Stomach (tissue), 8 donors: ENCODE measurements at regions not wholly inside any gene's neighbourhood (a gene's known extent, or its start where the extent isn't known, plus 50 kb on each side); places are given as distances from the start of the nearest gene placed in this dataset.

ENCODE experiments used
- DNase-seq, 2 donors: peaks; one replicate each; pipeline versions ENCODE4 v3.0.0 to v3.0.0-alpha.2; 2013 to 2019
- H3K27ac ChIP-seq, 5 donors: fragments of 200-600 bp in 4 of 5; sonication (generic) in 4 of 5; one replicate each; pipeline ENCODE4 v1.5.1; 2013 to 2019; ENCODE audit warnings: mild to moderate bottlenecking in 1 of 5, moderate library complexity in 1 of 5
- H3K27me3 ChIP-seq, 3 donors: fragments of 200-600 bp; sonication (generic); one replicate each; pipeline ENCODE4 v1.5.1; 2017 to 2019; ENCODE audit warnings: mixed run types in 1 of 3
- H3K36me3 ChIP-seq, 4 donors: fragments of 200-600 bp; sonication (generic); 1 replicate in 3 of 4; 2 replicates in 1 of 4; pipeline ENCODE4 v1.5.1; 2016 to 2019
- H3K4me1 ChIP-seq, 4 donors: fragments of 200-600 bp; sonication (generic); one replicate each; pipeline ENCODE4 v1.5.1; 2016 to 2019
- H3K4me3 ChIP-seq, 4 donors: fragments of 200-600 bp; sonication (generic) in 3 of 4; one replicate each; pipeline ENCODE4 v1.5.1; 2016 to 2019; ENCODE audit warnings: mild to moderate bottlenecking in 1 of 4
- H3K9me3 ChIP-seq, 4 donors: fragments of 200-600 bp; sonication (generic); one replicate each; pipeline ENCODE4 v1.5.1; 2016 to 2019
- EP300 ChIP-seq: sonication (generic); formaldehyde crosslinking; IDR thresholded peaks from one replicate; pipeline ENCODE4 v1.6.1; 2017; ENCODE audit warnings: antibody characterized with exemption
- POLR2A ChIP-seq, 4 donors: fragments of 450-650 bp; IDR thresholded peaks; one replicate each; pipeline ENCODE4 v1.6.1; 2016; ENCODE audit warnings: antibody characterized with exemption in 4 of 4, control low read depth in 2 of 4, mild to moderate bottlenecking in 1 of 4, moderate library complexity in 1 of 4
- POLR2AphosphoS5 ChIP-seq, 3 donors: sonication (generic); formaldehyde crosslinking; IDR thresholded peaks; one replicate each; pipeline ENCODE4 v1.6.1; 2016; ENCODE audit warnings: antibody characterized with exemption in 3 of 3
- WGBS, 5 donors: extraction: QIAGEN DNeasy Blood & Tissue Kit in 3 of 5; methylation state at CpG; one replicate each; pipeline versions ENCODE4 v1.1.5 to v1.1.7; 2013 to 2018; 5-methylcytosine and 5-hydroxymethylcytosine counted together
- intact Hi-C: fragments of 100-400 bp; cut with DNase I; formaldehyde crosslinking; loops from one replicate; pipeline ENCODE4 v1.15.1; 2023; ENCODE audit warnings: low total_unique reads
- TF ChIP-seq, protein P1 (sequence below), 7 experiments: fragments of 450-650 bp in 4 of 7; fragments of 200-600 bp in 3 of 7; sonication (generic) in 3 of 7; IDR thresholded peaks; one replicate each; pipeline ENCODE4 v1.5.1; 2016 to 2019; ENCODE audit warnings: antibody characterized with exemption in 7 of 7, control low read depth in 2 of 7, mild to moderate bottlenecking in 1 of 7
- donor health status: healthy with polysubstance abuse.
- donor health status: Bipolar disorder and iron deficiency.
- donor health status: healthy.

DNA sequence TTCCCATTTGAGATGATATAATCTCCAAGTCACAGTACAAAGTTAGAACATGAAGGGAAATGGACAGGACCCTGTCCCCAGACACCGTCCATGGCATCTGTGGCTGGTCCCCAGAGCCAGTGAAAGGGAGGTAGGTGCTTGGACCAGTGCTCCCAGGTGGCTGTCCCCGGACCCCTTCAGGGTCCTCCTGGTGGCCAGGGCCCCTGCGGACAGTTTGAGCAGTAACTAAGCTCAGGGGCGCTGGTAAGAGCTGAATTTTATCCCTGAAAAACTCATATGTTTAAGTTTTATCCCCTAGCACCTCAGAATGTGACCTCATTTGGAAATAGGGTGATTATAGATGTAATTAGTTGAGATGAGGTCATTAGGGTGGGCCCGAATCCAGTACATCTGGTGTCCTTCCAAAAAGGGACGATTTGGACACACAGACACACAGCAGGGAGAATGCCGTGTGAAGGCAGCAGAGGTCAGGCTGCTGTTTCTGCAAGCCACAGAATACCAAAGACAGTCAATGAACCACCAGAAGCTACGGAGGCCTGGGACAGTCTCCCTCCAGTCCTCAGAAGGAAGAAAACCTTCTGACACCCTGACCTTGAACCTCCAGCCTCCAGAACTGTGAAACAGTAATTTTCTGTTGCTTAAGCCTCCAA lies 185.0 kb downstream of the ATPSCKMT start:
- 62 to 76% (median 76%) methylated on average over 8 of the region's 8 CpGs for WGBS, 5 donors
- H3K27me3 ChIP-seq = no peaks in the 10 kb centered on the region
- no peak for DNase-seq
- intact Hi-C loops = no loop called here
- TF ChIP-seq, protein P1, sequence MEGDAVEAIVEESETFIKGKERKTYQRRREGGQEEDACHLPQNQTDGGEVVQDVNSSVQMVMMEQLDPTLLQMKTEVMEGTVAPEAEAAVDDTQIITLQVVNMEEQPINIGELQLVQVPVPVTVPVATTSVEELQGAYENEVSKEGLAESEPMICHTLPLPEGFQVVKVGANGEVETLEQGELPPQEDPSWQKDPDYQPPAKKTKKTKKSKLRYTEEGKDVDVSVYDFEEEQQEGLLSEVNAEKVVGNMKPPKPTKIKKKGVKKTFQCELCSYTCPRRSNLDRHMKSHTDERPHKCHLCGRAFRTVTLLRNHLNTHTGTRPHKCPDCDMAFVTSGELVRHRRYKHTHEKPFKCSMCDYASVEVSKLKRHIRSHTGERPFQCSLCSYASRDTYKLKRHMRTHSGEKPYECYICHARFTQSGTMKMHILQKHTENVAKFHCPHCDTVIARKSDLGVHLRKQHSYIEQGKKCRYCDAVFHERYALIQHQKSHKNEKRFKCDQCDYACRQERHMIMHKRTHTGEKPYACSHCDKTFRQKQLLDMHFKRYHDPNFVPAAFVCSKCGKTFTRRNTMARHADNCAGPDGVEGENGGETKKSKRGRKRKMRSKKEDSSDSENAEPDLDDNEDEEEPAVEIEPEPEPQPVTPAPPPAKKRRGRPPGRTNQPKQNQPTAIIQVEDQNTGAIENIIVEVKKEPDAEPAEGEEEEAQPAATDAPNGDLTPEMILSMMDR (IDR thresholded peaks at IDR 0.05) = no peak
- no peak for TF ChIP-seq POLR2AphosphoS5 (IDR thresholded peaks at IDR 0.05)
- H3K27ac ChIP-seq = no peak overlapping the region
- H3K36me3 ChIP-seq = no peaks in the 10 kb centered on the region
- peaks cover 0 to 5% (median 2%) of the 10 kb centered on the region in 4 donors for H3K9me3 ChIP-seq
- no peaks in the 10 kb centered on the region for H3K4me1 ChIP-seq
- no peak overlapping the region for H3K4me3 ChIP-seq

DNA sequence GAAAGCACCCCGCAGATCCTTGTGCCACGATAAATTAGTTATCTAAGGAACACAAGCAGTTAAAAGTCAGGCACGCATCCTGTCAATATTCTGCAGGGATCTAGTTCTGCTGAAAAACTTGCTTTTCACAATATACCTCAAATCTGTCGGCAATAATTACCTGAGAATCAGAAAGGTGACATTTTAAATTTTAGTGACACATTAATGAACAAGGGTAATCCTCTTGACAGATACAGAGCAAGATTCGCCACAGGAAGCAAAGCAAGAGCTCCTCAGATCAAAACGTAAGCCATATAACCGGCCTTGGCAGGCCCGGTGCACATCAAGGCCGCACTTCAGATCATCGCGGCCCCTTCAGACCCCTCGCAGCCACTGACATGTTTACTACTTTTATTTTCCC lies 185.7 kb downstream of the ATPSCKMT start:
- Histone ChIP-seq H3K27me3 (no peaks in the 10 kb centered on the region), H3K4me1 (no peaks in the 10 kb centered on the region), H3K36me3 (no peaks in the 10 kb centered on the region), H3K4me3 (no peak overlapping the region), H3K9me3 (peaks cover 0 to 5% (median 2%) of the 10 kb centered on the region in 4 donors), H3K27ac (no peak overlapping the region)
- no peak for DNase-seq
- 73 to 85% (median 80%) methylated on average over 12 of the region's 12 CpGs for WGBS, 5 donors
- intact Hi-C loops = no loop called here
- TF ChIP-seq, protein P1 (IDR thresholded peaks at IDR 0.05) = no peak
- no peak for TF ChIP-seq POLR2AphosphoS5 (IDR thresholded peaks at IDR 0.05)
- no peak for TF ChIP-seq EP300

DNA sequence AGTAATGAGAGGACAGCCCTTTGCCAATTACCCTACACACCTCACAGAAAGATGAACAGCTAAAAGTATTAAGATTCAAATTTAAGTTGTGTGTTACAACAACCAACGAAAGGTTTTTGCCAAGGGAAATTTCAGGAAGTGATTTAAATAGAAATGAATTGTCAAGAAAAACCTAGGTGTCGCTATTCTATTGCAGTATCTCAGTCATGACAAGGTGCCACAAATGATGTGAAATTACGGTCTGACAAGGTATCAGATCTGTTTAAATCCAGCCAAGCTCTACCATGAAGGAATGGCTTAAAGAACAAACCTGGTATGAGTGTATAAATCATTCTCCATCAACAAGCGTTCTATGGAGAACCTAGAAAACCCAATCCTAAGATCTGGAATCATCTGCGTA lies 189.7 kb downstream of the ATPSCKMT start:
- WGBS, 5 donors = 80 to 86% (median 83%) methylated on average over 5 of the region's 5 CpGs

DNA sequence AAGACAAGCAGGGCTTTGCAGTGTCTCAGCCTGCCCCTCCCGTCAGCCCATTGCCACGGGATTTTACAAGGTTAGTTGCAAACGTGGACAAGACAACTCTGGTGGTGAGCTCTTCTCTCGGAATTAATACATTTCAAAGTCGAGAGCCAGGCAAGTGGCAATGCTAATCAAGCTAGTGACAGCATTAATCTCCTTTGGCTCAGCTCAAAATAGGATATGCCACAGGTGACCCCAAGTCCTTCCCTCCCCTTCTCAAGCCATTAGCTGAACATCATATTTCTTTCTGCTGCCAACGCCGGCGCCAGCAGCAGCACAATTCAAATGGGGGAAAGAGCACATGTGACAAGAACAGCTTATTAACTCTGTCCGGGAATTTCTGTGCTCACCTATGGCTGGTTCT lies 190.1 kb downstream of the ATPSCKMT start:
- peaks cover 0 to 13% (median 2%) of the 10 kb centered on the region in 3 donors for H3K27me3 ChIP-seq
- WGBS, 5 donors = 53 to 73% (median 61%) methylated on average over 9 of the region's 9 CpGs
- H3K9me3 ChIP-seq = no peaks in the 10 kb centered on the region
- no peak overlapping the region for H3K27ac ChIP-seq
- H3K4me1 ChIP-seq = no peaks in the 10 kb centered on the region
- intact Hi-C loops = no loop called here
- no peak for TF ChIP-seq POLR2AphosphoS5 (IDR thresholded peaks at IDR 0.05)
- TF ChIP-seq, protein P1 (IDR thresholded peaks at IDR 0.05) = no peak
- TF ChIP-seq POLR2A (IDR thresholded peaks at IDR 0.05) = no peak
- TF ChIP-seq EP300 = no peak
- no peaks in the 10 kb centered on the region for H3K36me3 ChIP-seq
- H3K4me3 ChIP-seq = no peak overlapping the region
- DNase-seq = no peak

More for the DNA sequence above, 189.7 kb downstream of the ATPSCKMT start:
- Histone ChIP-seq H3K27ac (no peak overlapping the region), H3K9me3 (no peaks in the 10 kb centered on the region), H3K36me3 (no peaks in the 10 kb centered on the region), H3K4me1 (no peaks in the 10 kb centered on the region), H3K4me3 (no peak overlapping the region), H3K27me3 (peaks cover 0 to 13% (median 2%) of the 10 kb centered on the region in 3 donors)
- no peak for DNase-seq
- intact Hi-C loops = no loop called here
- TF ChIP-seq POLR2A (IDR thresholded peaks at IDR 0.05) = no peak

DNA sequence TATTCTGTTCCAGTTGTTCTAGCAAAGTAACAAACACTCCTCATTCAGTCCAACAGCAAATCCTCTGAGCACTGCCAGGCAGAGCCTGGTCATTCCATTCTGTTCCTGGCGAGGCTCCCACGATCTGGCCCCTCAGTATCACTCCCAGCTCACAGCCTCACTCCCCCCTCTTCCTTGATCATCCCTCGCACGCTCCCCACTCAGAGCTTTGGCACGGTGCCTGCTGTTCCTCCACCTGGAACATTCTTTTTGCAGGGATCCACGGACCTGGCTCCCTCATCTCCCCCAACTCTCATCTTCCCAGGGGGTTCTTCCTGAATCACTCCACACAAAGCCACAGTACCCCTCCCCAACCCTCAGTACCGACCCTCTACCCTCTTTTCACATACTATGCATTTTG lies 192.3 kb downstream of the ATPSCKMT start:
- Histone ChIP-seq H3K27me3 (peaks cover 0 to 13% (median 2%) of the 10 kb centered on the region in 3 donors), H3K4me3 (no peak overlapping the region), H3K9me3 (peaks cover 0 to 15% (median 11%) of the 10 kb centered on the region in 4 donors), H3K4me1 (no peaks in the 10 kb centered on the region), H3K27ac (no peak overlapping the region), H3K36me3 (no peaks in the 10 kb centered on the region)
- DNase-seq = no peak
- WGBS, 5 donors = 62 to 68% (median 66%) methylated on average over 7 of the region's 7 CpGs
- intact Hi-C loops = no loop called here
- TF ChIP-seq POLR2A (IDR thresholded peaks at IDR 0.05) = no peak
